Activated CD4-positive, alpha-beta T cell treated with anti-CD3 and anti-CD28 coated beads, Interleukin-2, amount 10 ng/mL, durations not matched to agents 24 days and 14 days (primary cell): ENCODE measurements at regions not wholly inside any gene's neighbourhood (a gene's known extent, or its start where the extent isn't known, plus 50 kb on each side); places are given as distances from the start of the nearest gene placed in this dataset.

Experiments
- DNase-seq: peaks from one replicate; pipeline ENCODE4 v3.0.0; 2022
- H3K27ac Mint-ChIP-seq: one replicate; pipeline ENCODE4 v1.8.0; 2022; ENCODE audit warnings: mild to moderate bottlenecking, mixed read lengths
- H3K27me3 Mint-ChIP-seq: one replicate; pipeline ENCODE4 v1.8.0; 2022; ENCODE audit warnings: mixed read lengths
- H3K36me3 Mint-ChIP-seq: one replicate; pipeline ENCODE4 v1.8.0; 2022; ENCODE audit warnings: low read depth, mild to moderate bottlenecking, mixed read lengths
- H3K4me1 Mint-ChIP-seq: one replicate; pipeline ENCODE4 v1.8.0; 2021; ENCODE audit warnings: mixed read lengths
- H3K4me3 Mint-ChIP-seq: one replicate; pipeline ENCODE4 v1.8.0; 2022; ENCODE audit warnings: mild to moderate bottlenecking, moderate library complexity, mixed read lengths
- H3K9me3 Mint-ChIP-seq: one replicate; pipeline ENCODE4 v1.8.0; 2021; ENCODE audit warnings: mixed read lengths
- intact Hi-C: fragments of 100-400 bp; cut with micrococcal nuclease; formaldehyde crosslinking; loops from one replicate; pipeline ENCODE4 v1.15.1; 2023

DNA sequence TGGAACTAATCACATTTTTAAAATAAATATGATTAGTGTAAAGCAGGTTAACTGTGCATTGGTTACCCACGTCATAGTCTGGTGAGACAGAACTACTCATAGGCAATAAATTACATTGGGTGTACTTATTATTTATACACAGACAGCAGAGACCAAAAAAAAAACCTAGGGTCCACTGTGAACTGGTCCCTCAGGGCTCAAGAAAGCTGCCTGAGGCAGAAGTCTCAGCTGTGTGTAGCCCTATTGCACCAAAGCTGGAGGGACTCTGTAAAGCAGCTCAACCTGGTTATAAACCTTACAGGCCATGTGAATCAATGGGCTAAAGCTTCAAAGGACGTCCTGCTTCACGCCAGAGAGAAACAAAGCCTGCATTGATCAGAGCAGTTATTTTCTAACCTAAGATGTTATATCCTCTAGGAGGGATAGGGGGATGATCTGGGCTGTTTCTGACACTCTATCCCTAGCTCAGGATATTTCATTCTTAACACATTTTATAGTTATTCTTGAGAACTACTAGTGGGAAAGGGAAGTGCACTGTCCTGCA is 432.2 kb upstream of the ANO3 start:
- Mint-ChIP-seq H3K27ac (no peak overlapping the region), H3K4me3 (no peak overlapping the region), H3K36me3 (no peaks in the 10 kb centered on the region), H3K9me3 (peaks cover 2% of the 10 kb centered on the region), H3K4me1 (no peaks in the 10 kb centered on the region), H3K27me3 (no peaks in the 10 kb centered on the region)
- DNase-seq: no peak
- intact Hi-C loops: no loop called here

DNA sequence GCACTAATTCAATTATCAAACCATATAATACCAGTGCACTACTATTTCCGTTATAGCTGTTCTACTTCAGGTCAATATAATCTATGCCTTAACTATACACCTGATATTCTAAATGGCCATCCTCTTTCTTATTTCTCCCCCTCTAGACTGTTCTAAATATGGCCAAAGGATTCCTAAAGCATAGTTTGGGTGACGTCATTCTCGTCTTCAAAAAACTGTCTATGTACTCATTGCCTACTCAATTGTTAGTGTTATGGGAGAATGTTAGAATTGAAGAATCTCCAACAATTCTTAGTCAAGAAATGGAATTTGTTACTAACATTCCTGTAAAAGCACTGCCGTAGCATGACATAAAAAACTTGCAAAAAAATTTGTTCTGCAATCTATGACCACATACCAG is 431.1 kb upstream of the ANO3 start:
- H3K36me3 Mint-ChIP-seq: no peaks in the 10 kb centered on the region
- no peaks in the 10 kb centered on the region for H3K27me3 Mint-ChIP-seq
- H3K4me1 Mint-ChIP-seq: no peaks in the 10 kb centered on the region
- H3K4me3 Mint-ChIP-seq: no peak overlapping the region
- H3K27ac Mint-ChIP-seq: no peak overlapping the region
- no peak for DNase-seq
- intact Hi-C loops: no loop called here
- H3K9me3 Mint-ChIP-seq: peaks cover 3% of the 10 kb centered on the region

DNA sequence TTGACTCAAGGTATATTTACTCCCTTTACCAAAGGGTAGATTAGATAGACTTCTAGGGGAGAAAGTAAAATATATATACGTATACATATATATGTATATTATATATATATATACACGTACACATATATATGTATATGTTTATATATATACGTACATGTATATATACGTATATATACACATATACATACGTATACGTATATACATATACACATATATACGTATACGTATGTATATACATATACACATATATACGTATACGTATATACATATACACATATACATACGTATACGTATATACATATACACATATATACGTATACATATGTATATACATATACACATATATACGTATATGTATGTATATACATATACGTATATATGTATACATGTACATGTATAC is 430.5 kb upstream of the ANO3 start:
- no peaks in the 10 kb centered on the region for H3K36me3 Mint-ChIP-seq
- DNase-seq: no peak
- no peak overlapping the region for H3K4me3 Mint-ChIP-seq
- no peaks in the 10 kb centered on the region for H3K27me3 Mint-ChIP-seq
- no peak overlapping the region for H3K27ac Mint-ChIP-seq
- H3K9me3 Mint-ChIP-seq: peaks cover 3% of the 10 kb centered on the region
- H3K4me1 Mint-ChIP-seq: no peaks in the 10 kb centered on the region
- intact Hi-C loops: no loop called here

- peaks cover 3% of the 10 kb centered on the region for H3K9me3 Mint-ChIP-seq
- no peak overlapping the region for H3K4me3 Mint-ChIP-seq
- H3K27me3 Mint-ChIP-seq: no peaks in the 10 kb centered on the region
- no peaks in the 10 kb centered on the region for H3K4me1 Mint-ChIP-seq
- no peaks in the 10 kb centered on the region for H3K36me3 Mint-ChIP-seq
- intact Hi-C loops: no loop called here
- DNase-seq: no peak
- H3K27ac Mint-ChIP-seq: no peak overlapping the region
These were observed 429.5 kb upstream of the ANO3 start for GRCh38 chr11:25902476-25902875.

GRCh38 chr11:25908726-25909125 is 423.2 kb upstream of the ANO3 start:
- intact Hi-C loops: no loop called here
- Mint-ChIP-seq H3K27me3 (no peaks in the 10 kb centered on the region), H3K9me3 (peaks cover 3% of the 10 kb centered on the region), H3K36me3 (no peaks in the 10 kb centered on the region), H3K4me3 (no peak overlapping the region), H3K4me1 (no peaks in the 10 kb centered on the region), H3K27ac (no peak overlapping the region)
- no peak for DNase-seq

GRCh38 chr11:25910086-25910485 is 421.8 kb upstream of the ANO3 start:
- H3K27me3 Mint-ChIP-seq: no peaks in the 10 kb centered on the region
- no peak overlapping the region for H3K27ac Mint-ChIP-seq
- H3K36me3 Mint-ChIP-seq: no peaks in the 10 kb centered on the region
- intact Hi-C loops: no loop called here
- H3K4me1 Mint-ChIP-seq: no peaks in the 10 kb centered on the region
- no peak for DNase-seq
- no peak overlapping the region for H3K4me3 Mint-ChIP-seq
- H3K9me3 Mint-ChIP-seq: no peaks in the 10 kb centered on the region

- H3K4me3 Mint-ChIP-seq: no peak overlapping the region
- no peak overlapping the region for H3K27ac Mint-ChIP-seq
- intact Hi-C loops: no loop called here
- DNase-seq: no peak
- H3K4me1 Mint-ChIP-seq: no peaks in the 10 kb centered on the region
- no peaks in the 10 kb centered on the region for H3K36me3 Mint-ChIP-seq
- H3K27me3 Mint-ChIP-seq: no peaks in the 10 kb centered on the region
- H3K9me3 Mint-ChIP-seq: peaks cover 8% of the 10 kb centered on the region
These were observed 411.6 kb upstream of the ANO3 start for GRCh38 chr11:25920356-25920755.

DNA sequence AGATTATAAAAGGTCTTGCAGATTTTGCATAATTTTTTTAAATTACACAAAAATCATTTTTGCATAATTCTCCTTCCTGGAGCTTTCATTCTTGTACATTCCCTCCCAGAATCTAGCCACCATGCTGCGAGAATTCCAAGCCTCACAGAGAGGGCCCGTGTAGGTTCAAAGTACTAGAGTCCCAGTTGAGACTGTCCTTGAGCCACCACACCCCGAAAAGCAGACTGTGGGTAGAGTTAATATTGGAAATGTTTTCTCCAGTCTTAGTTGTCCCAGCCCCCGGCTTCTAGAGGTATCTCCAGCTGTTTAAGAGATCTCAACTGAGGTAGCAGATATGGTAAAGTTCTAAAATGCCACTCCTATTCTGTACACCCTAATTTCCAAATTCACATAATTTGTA is 407.3 kb upstream of the ANO3 start:
- Mint-ChIP-seq H3K27ac (no peak overlapping the region), H3K4me1 (no peaks in the 10 kb centered on the region), H3K27me3 (no peaks in the 10 kb centered on the region), H3K9me3 (peaks cover 4% of the 10 kb centered on the region), H3K4me3 (no peak overlapping the region), H3K36me3 (no peaks in the 10 kb centered on the region)
- no peak for DNase-seq
- intact Hi-C loops: no loop called here

GRCh38 chr11:25925359-25925758 is 406.6 kb upstream of the ANO3 start:
- no peaks in the 10 kb centered on the region for H3K36me3 Mint-ChIP-seq
- DNase-seq: no peak
- no peaks in the 10 kb centered on the region for H3K4me1 Mint-ChIP-seq
- intact Hi-C loops: no loop called here
- H3K27me3 Mint-ChIP-seq: no peaks in the 10 kb centered on the region
- H3K4me3 Mint-ChIP-seq: no peak overlapping the region
- peaks cover 4% of the 10 kb centered on the region for H3K9me3 Mint-ChIP-seq
- no peak overlapping the region for H3K27ac Mint-ChIP-seq

DNA sequence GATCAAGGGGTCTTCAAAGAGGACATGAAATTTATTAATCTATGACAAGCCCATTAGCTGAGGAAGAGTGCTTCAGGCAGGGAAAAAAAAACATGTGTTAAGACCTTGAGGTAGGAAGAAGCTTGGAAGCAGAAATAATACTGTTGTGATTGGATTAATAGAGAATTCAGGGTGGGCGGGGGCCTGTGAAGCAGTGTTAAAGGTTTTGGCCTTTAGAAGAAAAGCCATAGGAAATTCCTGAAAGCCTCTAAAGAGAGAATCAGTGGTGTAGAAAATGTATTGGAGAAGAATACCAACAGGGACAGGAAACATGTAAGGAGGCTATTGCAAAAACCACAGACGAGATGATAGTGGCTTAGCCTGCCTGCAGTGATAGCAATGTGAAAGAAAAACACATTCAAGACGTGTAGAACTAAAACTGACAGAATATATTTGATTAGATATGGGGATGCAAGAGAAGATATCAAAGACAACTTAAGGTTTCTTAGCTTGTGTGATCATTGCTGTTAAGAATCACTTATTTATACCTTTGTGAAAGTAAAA is 404.4 kb upstream of the ANO3 start:
- Mint-ChIP-seq H3K36me3 (no peaks in the 10 kb centered on the region), H3K27ac (no peak overlapping the region), H3K9me3 (peaks cover 4% of the 10 kb centered on the region), H3K4me3 (no peak overlapping the region), H3K27me3 (no peaks in the 10 kb centered on the region), H3K4me1 (no peaks in the 10 kb centered on the region)
- intact Hi-C loops: no loop called here
- DNase-seq: no peak

GRCh38 chr11:25928076-25928475 is 403.9 kb upstream of the ANO3 start:
- no peaks in the 10 kb centered on the region for H3K27me3 Mint-ChIP-seq
- H3K4me3 Mint-ChIP-seq: no peak overlapping the region
- intact Hi-C loops: no loop called here
- H3K36me3 Mint-ChIP-seq: no peaks in the 10 kb centered on the region
- no peak overlapping the region for H3K27ac Mint-ChIP-seq
- H3K4me1 Mint-ChIP-seq: no peaks in the 10 kb centered on the region
- DNase-seq: no peak
- peaks cover 3% of the 10 kb centered on the region for H3K9me3 Mint-ChIP-seq

DNA sequence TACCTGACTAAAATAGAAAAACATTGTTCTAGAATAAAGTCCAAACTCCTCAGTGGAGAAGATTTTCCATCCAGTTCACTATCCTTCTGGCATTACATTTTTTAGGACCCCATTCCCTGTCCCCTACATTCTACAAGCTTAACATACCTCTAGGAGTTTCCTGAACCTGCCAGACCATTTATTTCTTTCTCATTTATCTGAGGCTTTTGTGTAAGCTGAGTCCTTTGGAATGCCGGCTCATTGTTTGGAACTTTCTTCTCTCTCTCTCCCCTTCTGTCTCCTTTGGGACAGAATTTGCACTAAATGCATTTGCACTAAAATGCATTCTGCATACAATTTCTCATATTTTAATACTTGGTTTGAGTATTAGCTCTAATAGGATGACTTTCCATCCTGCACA is 393.0 kb upstream of the ANO3 start:
- no peaks in the 10 kb centered on the region for H3K4me1 Mint-ChIP-seq
- H3K36me3 Mint-ChIP-seq: no peaks in the 10 kb centered on the region
- intact Hi-C loops: no loop called here
- H3K4me3 Mint-ChIP-seq: no peak overlapping the region
- H3K27me3 Mint-ChIP-seq: no peaks in the 10 kb centered on the region
- H3K27ac Mint-ChIP-seq: no peak overlapping the region
- H3K9me3 Mint-ChIP-seq: no peaks in the 10 kb centered on the region
- no peak for DNase-seq

DNA sequence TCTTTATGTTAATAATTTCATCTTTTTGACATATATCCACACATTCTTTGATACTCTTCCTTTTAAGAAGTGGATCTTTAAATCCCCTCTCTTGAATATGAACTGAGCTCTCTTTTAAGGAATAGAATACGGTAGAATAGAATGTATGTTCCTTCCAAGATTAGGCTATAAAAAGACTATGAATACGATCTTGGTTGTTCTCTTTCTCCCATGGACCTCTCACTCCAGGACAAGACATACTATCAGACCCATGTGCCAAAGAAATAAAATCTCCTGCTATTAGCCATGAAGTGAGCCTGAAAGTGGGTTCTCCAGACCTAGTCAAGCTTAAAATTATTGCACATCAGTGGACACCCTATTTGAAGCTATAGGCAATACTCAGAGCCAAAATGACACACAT is 392.2 kb upstream of the ANO3 start:
- Mint-ChIP-seq H3K36me3 (no peaks in the 10 kb centered on the region), H3K27ac (no peak overlapping the region), H3K9me3 (no peaks in the 10 kb centered on the region), H3K27me3 (no peaks in the 10 kb centered on the region), H3K4me3 (no peak overlapping the region), H3K4me1 (no peaks in the 10 kb centered on the region)
- intact Hi-C loops: no loop called here
- DNase-seq: no peak

GRCh38 chr11:25941353-25941752 is 390.6 kb upstream of the ANO3 start:
- Mint-ChIP-seq H3K4me3 (no peak overlapping the region), H3K4me1 (no peaks in the 10 kb centered on the region), H3K27me3 (no peaks in the 10 kb centered on the region), H3K9me3 (no peaks in the 10 kb centered on the region), H3K27ac (no peak overlapping the region), H3K36me3 (no peaks in the 10 kb centered on the region)
- intact Hi-C loops: no loop called here
- no peak for DNase-seq

GRCh38 chr11:25943031-25943430 is 388.9 kb upstream of the ANO3 start:
- Mint-ChIP-seq H3K27ac (no peak overlapping the region), H3K9me3 (no peaks in the 10 kb centered on the region), H3K27me3 (no peaks in the 10 kb centered on the region), H3K36me3 (no peaks in the 10 kb centered on the region), H3K4me3 (no peak overlapping the region), H3K4me1 (no peaks in the 10 kb centered on the region)
- intact Hi-C loops: no loop called here
- DNase-seq: no peak
